ENCODE measurements at regions not wholly inside any gene's neighbourhood (a gene's known extent, or its start where the extent isn't known, plus 50 kb on each side); places are given as distances from the start of the nearest gene placed in this dataset.

- TF ChIP-seq EZH2phosphoT487 (IDR thresholded peaks at IDR 0.05; ENCODE audit: low read length) (no peak), CTCF (IDR thresholded peaks at IDR 0.05; ENCODE audit: low read length) (no peak), EZH2 (optimal IDR thresholded peaks at IDR 0.05; ENCODE audit: low read depth, low read length) (no peak)
Observed at GRCh38 chr6:88358846-88359245, 192.7 kb upstream of the CNR1 start.

Data from MM.1S (cell line).